ENCODE measurements at regions not wholly inside any gene's neighbourhood (a gene's known extent, or its start where the extent isn't known, plus 50 kb on each side); places are given as distances from the start of the nearest gene placed in this dataset.

- no peak for DNase-seq (ENCODE audit: low read depth)
- TF ChIP-seq CTCF (IDR thresholded peaks at IDR 0.05; ENCODE audit: insufficient read depth, low read depth, low read length, missing control alignments), result no peak
- no peak overlapping the region for H3K4me3 ChIP-seq (ENCODE audit: low read length)
Measured at GRCh38 chr9:91483835-91484234, 60.2 kb upstream of the NFIL3 start.

DNA sequence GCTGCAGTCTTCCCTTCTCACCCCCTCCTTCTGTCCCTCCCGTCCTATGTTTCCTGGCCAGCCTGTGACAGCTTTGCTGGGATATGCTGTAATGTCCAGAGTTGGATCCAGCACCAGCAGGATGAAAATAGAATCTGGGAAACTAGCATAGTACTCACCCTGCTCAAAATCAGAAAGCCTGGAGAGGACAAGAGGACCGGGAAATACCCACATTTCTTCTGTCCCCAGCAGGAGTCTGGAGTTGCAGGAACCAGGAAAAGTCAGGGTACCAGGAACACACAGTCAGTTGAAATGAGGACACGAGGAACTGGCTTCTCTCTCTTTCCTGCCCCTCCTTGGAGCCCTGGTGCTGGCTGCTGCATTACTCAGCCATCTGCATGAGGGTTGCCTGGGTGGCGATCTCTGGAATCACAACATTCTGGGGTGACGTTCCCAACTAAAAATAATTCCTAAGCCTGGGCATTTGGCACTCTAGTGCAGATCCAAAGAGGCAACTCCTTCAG, 59.6 kb upstream of the NFIL3 start:
- H3K4me3 ChIP-seq (ENCODE audit: low read length), result no peak overlapping the region
- TF ChIP-seq CTCF (IDR thresholded peaks at IDR 0.05; ENCODE audit: insufficient read depth, low read depth, low read length, missing control alignments), result no peak
- no peak for DNase-seq (ENCODE audit: low read depth)

GRCh38 chr9:91481972-91482371, 58.3 kb upstream of the NFIL3 start:
- no peak for DNase-seq (ENCODE audit: low read depth)
- TF ChIP-seq CTCF (IDR thresholded peaks at IDR 0.05; ENCODE audit: insufficient read depth, low read depth, low read length, missing control alignments), result no peak
- no peak overlapping the region for H3K4me3 ChIP-seq (ENCODE audit: low read length)

GRCh38 chr9:91477106-91477505, 53.5 kb upstream of the NFIL3 start:
- no peak for TF ChIP-seq CTCF (IDR thresholded peaks at IDR 0.05; ENCODE audit: insufficient read depth, low read depth, low read length, missing control alignments)
- no peak overlapping the region for H3K4me3 ChIP-seq (ENCODE audit: low read length)
- no peak for DNase-seq (ENCODE audit: low read depth)

DNA sequence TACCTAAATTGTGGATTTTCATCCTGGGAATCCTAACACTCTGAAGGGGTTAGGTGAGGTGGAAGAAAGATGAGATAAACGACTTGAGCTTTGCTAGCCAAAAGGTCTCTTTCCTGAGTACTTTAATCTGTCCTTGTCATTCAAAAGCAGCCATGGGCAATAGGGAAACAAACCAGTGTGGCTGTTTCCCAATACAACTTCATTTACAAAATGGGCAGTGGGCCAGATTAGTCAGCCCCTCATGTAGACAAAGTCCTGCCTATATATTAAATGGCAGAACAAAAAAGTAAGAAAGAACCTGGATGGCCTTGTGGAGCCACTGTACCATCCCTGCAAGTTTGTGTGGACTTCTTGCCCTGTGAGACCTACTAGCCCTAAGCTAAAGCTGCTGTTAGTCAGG, 51.0 kb upstream of the NFIL3 start:
- peak; percentile 61 for DNase-seq (ENCODE audit: low read depth)
- TF ChIP-seq CTCF (IDR thresholded peaks at IDR 0.05; ENCODE audit: insufficient read depth, low read depth, low read length, missing control alignments), result no peak
- H3K4me3 ChIP-seq (ENCODE audit: low read length), result no peak overlapping the region

All from epithelial cell of esophagus (primary cell).